Natural killer cell (primary cell): ENCODE measurements at regions not wholly inside any gene's neighbourhood (a gene's known extent, or its start where the extent isn't known, plus 50 kb on each side); places are given as distances from the start of the nearest gene placed in this dataset.

ENCODE experiments used
- ATAC-seq, 3 donors: fragments of 150-1000 bp in 2 of 3; fragments of 200-7000 bp in 1 of 3; cut with Tn5 transposase; 1 replicate in 1 of 3; 2 replicates in 2 of 3; pipeline ENCODE4 v1.10.0; 2021; ENCODE audit warnings: mild to moderate bottlenecking in 2 of 3, moderate library complexity in 2 of 3
- DNase-seq, 2 donors: peaks; one replicate each; pipeline versions ENCODE4 v3.0.0 to v3.0.0-alpha.2; 2013 to 2021; ENCODE audit warnings: mixed read lengths in 1 of 2
- H3K27ac ChIP-seq: one replicate; pipeline ENCODE4 v1.5.1; 2013; ENCODE audit warnings: mild to moderate bottlenecking, low read length
- H3K27me3 ChIP-seq: one replicate; pipeline ENCODE4 v1.6.1; 2013; ENCODE audit warnings: low read length; ENCODE audit not compliant: control insufficient read depth, insufficient read depth
- H3K36me3 ChIP-seq: one replicate; pipeline ENCODE4 v1.6.1; 2013; ENCODE audit warnings: low read length; ENCODE audit not compliant: control insufficient read depth, insufficient read depth
- H3K4me1 ChIP-seq: one replicate; pipeline ENCODE4 v1.6.1; 2013; ENCODE audit warnings: low read length; ENCODE audit not compliant: control insufficient read depth, insufficient read depth
- H3K4me3 ChIP-seq: one replicate; pipeline ENCODE4 v1.5.1; 2013; ENCODE audit warnings: low read length
- H3K9me3 ChIP-seq: one replicate; pipeline ENCODE4 v1.6.1; 2013; ENCODE audit warnings: low read length; ENCODE audit not compliant: control insufficient read depth, insufficient read depth
- H3K27ac Mint-ChIP-seq, 2 donors: one replicate each; pipeline ENCODE4 v1.8.0; 2022; ENCODE audit warnings: mild to moderate bottlenecking in 2 of 2, mixed read lengths in 2 of 2, moderate library complexity in 1 of 2
- H3K27me3 Mint-ChIP-seq, 2 donors: one replicate each; pipeline ENCODE4 v1.8.0; 2022; ENCODE audit warnings: low read depth in 2 of 2, mixed read lengths in 2 of 2
- H3K36me3 Mint-ChIP-seq: one replicate; pipeline ENCODE4 v1.8.0; 2022; ENCODE audit warnings: mixed read lengths
- H3K4me1 Mint-ChIP-seq, 2 donors: one replicate each; pipeline ENCODE4 v1.8.0; 2022; ENCODE audit warnings: mixed read lengths in 2 of 2
- H3K4me3 Mint-ChIP-seq: one replicate; pipeline ENCODE4 v1.8.0; 2022; ENCODE audit warnings: mild to moderate bottlenecking, moderate library complexity, mixed read lengths
- H3K9me3 Mint-ChIP-seq, 2 donors: one replicate each; pipeline ENCODE4 v1.8.0; 2022; ENCODE audit warnings: mixed read lengths in 2 of 2
- WGBS: methylation state at CpG from one replicate; pipeline ENCODE4 v1.1.7; 2013; ENCODE audit warnings: missing lambda C conversion rate; ENCODE audit not compliant: insufficient coverage; 5-methylcytosine and 5-hydroxymethylcytosine counted together
- intact Hi-C: fragments of 100-400 bp; cut with micrococcal nuclease; formaldehyde crosslinking; loops from one replicate; pipeline ENCODE4 v1.14.2; 2022
- TF ChIP-seq, protein P1 (sequence below): fragments of 200-600 bp; IDR thresholded peaks from one replicate; pipeline ENCODE4 v1.8.0; 2022; ENCODE audit warnings: antibody characterized with exemption

DNA sequence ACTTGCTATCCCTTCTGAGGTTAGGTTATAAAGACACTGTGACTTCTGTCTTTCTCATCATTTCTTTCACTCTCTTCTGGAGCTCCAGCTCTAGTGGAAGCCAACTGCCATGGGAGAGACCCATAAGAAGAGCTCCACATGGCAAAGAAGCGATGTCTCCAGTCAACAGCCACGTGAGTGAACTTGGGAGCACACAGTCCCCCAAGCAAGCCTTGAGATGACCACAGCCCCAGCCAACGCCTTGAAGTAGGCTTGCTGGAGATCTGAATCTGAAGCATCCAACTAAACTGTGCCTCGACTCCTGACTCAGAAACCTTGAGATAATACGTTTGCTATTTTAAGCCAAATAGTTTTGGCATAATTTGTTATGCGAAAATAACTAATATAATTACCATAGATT is 181.7 kb upstream of the GDF10 start:
- Histone ChIP-seq H3K9me3 (no peaks in the 10 kb centered on the region), H3K36me3 (no peaks in the 10 kb centered on the region), H3K27me3 (no peaks in the 10 kb centered on the region), H3K4me3 (no peak overlapping the region), H3K27ac (no peak overlapping the region), H3K4me1 (no peaks in the 10 kb centered on the region)
- Mint-ChIP-seq H3K27ac (no peak overlapping the region), H3K27me3 (peaks cover 0 to 20% of the 10 kb centered on the region in 2 donors), H3K4me1 (no peaks in the 10 kb centered on the region), H3K9me3 (no peaks in the 10 kb centered on the region), H3K36me3 (no peaks in the 10 kb centered on the region), H3K4me3 (no peak overlapping the region)
- 73% methylated on average over 5 of the region's 6 CpGs for WGBS
- no peak for ATAC-seq
- intact Hi-C loops = no loop called here
- TF ChIP-seq, protein P1, sequence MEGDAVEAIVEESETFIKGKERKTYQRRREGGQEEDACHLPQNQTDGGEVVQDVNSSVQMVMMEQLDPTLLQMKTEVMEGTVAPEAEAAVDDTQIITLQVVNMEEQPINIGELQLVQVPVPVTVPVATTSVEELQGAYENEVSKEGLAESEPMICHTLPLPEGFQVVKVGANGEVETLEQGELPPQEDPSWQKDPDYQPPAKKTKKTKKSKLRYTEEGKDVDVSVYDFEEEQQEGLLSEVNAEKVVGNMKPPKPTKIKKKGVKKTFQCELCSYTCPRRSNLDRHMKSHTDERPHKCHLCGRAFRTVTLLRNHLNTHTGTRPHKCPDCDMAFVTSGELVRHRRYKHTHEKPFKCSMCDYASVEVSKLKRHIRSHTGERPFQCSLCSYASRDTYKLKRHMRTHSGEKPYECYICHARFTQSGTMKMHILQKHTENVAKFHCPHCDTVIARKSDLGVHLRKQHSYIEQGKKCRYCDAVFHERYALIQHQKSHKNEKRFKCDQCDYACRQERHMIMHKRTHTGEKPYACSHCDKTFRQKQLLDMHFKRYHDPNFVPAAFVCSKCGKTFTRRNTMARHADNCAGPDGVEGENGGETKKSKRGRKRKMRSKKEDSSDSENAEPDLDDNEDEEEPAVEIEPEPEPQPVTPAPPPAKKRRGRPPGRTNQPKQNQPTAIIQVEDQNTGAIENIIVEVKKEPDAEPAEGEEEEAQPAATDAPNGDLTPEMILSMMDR = no peak
- DNase-seq = no peak

GRCh38 chr10:47121336-47121735 is 178.7 kb upstream of the GDF10 start:
- Mint-ChIP-seq H3K4me1 (no peaks in the 10 kb centered on the region), H3K27me3 (peaks cover 0 to 20% of the 10 kb centered on the region in 2 donors), H3K27ac (no peak overlapping the region), H3K36me3 (no peaks in the 10 kb centered on the region), H3K9me3 (no peaks in the 10 kb centered on the region), H3K4me3 (no peak overlapping the region)
- no peaks in the 10 kb centered on the region for H3K9me3 ChIP-seq
- no peak overlapping the region for H3K4me3 ChIP-seq
- H3K4me1 ChIP-seq = no peaks in the 10 kb centered on the region
- no peaks in the 10 kb centered on the region for H3K36me3 ChIP-seq
- no peak overlapping the region for H3K27ac ChIP-seq
- H3K27me3 ChIP-seq = no peaks in the 10 kb centered on the region
- TF ChIP-seq, protein P1 = no peak
- intact Hi-C loops = no loop called here
- no peak for DNase-seq
- no peak for ATAC-seq
- 84% methylated on average over 7 of the region's 7 CpGs for WGBS

DNA sequence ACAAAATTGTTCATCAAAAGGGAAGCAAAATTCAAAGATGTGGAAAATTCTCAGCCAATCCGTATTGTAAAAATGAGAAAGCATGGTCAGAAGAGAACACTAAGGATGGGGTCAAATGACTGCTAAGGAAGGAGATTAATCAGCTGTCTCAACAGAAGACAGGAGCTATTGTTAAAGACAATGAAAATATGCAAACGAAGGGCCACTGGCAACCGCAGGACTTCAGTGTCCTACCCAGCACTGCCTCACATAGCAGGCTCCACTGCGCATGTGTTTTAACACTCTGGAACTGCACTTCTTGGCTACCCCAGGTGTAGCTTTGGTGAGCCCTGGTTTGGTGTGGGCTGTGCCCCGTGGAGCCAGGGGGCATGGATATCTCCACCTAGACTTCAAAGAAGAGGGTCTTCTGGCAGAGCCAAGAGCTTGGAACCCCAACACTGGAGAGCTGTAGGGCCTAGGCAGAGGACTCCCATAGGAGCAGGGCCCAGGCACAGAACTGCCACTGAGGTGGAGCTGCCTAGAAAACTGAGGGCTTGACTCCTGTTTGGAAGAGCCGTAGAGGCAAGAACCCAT is 176.2 kb upstream of the GDF10 start:
- peaks cover 0 to 20% of the 10 kb centered on the region in 2 donors for H3K27me3 Mint-ChIP-seq
- H3K27ac Mint-ChIP-seq = no peak overlapping the region
- ATAC-seq = no peak
- H3K4me1 ChIP-seq = no peaks in the 10 kb centered on the region
- H3K4me3 ChIP-seq = no peak overlapping the region
- no peaks in the 10 kb centered on the region for H3K36me3 Mint-ChIP-seq
- DNase-seq = no peak
- intact Hi-C loops = no loop called here
- TF ChIP-seq, protein P1 = no peak
- no peaks in the 10 kb centered on the region for H3K4me1 Mint-ChIP-seq
- no peaks in the 10 kb centered on the region for H3K27me3 ChIP-seq
- no peak overlapping the region for H3K4me3 Mint-ChIP-seq
- H3K9me3 ChIP-seq = no peaks in the 10 kb centered on the region
- H3K27ac ChIP-seq = no peak overlapping the region
- WGBS = 86% methylated on average over 6 of the region's 6 CpGs
- H3K36me3 ChIP-seq = no peaks in the 10 kb centered on the region
- no peaks in the 10 kb centered on the region for H3K9me3 Mint-ChIP-seq

GRCh38 chr10:47127188-47127785 is 172.7 kb upstream of the GDF10 start:
- H3K4me3 ChIP-seq = no peak overlapping the region
- H3K4me1 ChIP-seq = no peaks in the 10 kb centered on the region
- no peak overlapping the region for H3K27ac Mint-ChIP-seq
- no peaks in the 10 kb centered on the region for H3K4me1 Mint-ChIP-seq
- H3K27ac ChIP-seq = no peak overlapping the region
- no peaks in the 10 kb centered on the region for H3K27me3 Mint-ChIP-seq
- no peak overlapping the region for H3K4me3 Mint-ChIP-seq
- peaks cover 0 to 2% of the 10 kb centered on the region in 2 donors for H3K9me3 Mint-ChIP-seq
- no peaks in the 10 kb centered on the region for H3K36me3 ChIP-seq
- no peak for ATAC-seq
- no peak for DNase-seq
- 34% methylated on average over 5 of the region's 5 CpGs for WGBS
- H3K27me3 ChIP-seq = no peaks in the 10 kb centered on the region
- no peaks in the 10 kb centered on the region for H3K36me3 Mint-ChIP-seq
- H3K9me3 ChIP-seq = no peaks in the 10 kb centered on the region
- TF ChIP-seq, protein P1 = no peak
- intact Hi-C loops = no loop called here
